Hypothalamus (tissue), 51 donors: ENCODE measurements at regions not wholly inside any gene's neighbourhood (a gene's known extent, or its start where the extent isn't known, plus 50 kb on each side); places are given as distances from the start of the nearest gene placed in this dataset.
A peak's percentile ranks its signal among the peaks of the same experiment; 100 is the strongest.

ENCODE experiments used
- DNase-seq, 51 donors: peaks; one replicate each; lab custom pipeline; 2025; lab: John Stamatoyannopoulos, UW

DNA sequence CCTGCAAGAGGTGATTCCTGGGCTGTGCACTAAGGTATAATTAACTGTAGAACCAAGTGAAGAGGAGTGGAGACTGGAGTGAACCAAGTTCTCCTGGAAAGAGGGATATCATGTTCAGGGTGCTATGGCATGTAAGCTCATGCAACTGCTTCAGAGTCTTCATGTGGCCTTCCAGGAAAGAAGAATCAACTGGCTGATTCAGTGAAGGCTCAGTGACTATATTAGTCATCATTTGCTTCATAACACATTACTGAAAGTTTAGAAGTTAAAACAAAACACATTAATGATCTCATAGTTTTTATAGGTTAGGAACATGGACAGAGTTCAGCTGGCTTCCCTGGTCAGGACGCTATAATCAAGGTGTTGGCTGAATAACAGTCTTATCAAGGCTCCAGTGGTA lies 1200.8 kb upstream of the GYPC start:
- DNase-seq: no peak

DNA sequence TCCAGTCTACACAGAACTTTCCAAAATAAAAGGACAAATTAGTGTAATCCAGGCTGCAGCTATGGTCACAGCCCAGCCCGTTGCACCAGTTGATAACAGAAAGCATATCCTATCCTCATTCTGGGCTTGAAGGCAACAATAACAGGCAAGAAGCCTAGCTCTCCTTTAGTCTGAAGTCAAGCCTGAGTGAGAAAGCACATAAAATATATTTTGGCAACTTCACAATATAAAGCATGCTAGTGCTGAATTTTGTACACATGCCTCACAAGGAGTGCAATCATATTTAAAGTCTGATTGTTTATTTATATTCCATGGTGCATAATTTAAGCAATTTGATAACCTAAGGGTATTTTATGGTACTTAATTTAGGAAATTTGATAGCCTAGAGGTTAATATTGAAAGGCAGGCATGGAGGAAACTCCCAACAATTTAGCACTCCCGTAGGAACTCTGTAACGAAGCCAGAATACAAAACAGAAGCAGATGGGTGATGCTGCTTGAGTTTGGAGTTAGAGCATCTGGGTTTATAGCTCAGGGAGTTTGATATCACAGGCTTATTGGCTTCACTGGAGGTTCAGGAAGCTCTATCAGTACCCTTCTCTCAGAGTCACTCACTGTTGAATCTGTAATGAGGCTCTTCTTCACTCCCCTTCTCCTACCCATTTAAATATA lies 1199.1 kb upstream of the GYPC start:
- no peak for DNase-seq

DNA sequence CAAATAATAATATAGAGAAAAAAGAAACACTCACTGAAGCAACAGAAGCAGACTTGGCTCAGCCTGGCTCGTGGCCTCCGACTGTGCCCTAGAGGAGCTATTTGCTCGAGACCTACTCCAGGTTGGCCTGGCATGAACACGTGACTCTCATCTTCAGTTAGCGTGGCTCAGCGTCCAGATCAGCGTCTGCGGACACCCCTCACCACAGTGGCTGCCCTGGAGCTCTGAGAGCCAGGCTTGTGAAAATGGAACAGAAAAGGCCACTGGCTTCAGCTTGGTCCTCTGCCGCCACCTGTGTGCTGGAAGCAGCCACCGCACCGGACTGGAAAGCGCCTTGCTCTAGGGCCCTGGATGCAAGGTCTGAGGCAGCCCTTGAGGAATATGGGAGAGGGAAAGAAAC lies 1184.0 kb upstream of the GYPC start:
- peak in 6 of 51 donors; percentile 1 to 30 (median 4) for DNase-seq

DNA sequence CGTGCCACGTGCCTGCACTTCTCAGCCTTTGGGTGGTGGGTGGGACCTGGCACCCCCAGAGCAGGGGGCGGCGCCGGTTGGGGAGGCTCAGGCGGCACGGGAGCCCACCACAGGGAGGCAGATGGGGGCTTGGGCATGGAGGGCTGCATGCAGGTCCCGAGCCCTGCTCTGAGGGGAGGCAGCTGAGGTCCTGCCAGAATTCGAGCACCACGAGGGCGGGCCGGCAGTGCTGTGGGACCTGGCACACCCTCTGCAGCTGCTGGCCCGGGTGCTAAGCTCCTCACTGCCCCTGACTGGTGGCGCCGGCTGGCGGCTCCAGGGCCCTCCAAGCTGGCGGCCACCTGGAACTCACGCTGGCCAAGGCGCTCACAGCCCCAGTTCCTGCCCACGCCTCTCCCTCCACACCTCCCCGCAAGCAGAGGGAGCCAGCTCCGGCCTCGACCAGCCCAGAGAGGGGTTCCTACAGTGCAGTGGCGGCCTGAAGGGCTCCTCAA lies 1176.8 kb upstream of the GYPC start:
- no peak for DNase-seq

DNA sequence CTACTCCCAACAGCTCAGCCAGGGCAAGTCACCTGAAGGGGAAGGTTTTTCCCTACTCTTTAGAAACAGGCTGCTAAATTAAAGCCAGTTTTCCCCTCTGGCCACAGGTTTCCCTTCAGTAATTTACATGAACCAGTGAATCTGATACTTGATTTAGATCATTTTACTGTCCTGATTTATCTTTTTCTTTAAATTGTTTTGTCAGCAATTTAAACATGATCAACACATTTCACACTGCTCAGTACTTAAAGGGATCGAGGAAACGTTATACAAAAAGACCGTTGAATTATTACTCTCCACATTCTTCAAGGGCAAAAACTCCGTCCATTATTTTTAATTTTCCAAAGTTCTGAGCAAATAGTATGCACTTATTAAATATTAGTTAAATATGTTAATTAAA lies 1165.7 kb upstream of the GYPC start:
- DNase-seq: no peak

DNA sequence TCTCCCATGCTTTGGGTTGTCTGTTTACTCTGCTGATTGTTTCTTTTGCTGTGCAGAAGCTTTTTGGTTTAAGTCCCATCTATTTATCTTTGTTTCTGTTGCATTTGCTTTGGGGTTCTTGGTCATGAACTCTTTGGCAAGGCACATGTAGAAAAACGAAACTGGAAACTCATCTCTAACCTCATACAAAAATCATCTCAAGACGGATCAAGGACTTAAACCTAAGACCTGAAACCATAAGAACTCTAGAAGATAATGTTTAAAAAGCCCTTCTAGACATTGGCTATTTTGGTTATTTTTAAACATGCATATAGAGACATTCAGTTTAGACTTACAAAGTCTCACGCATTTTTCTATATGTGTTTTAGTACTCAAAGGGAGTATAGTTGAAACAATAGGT lies 1164.3 kb upstream of the GYPC start:
- no peak for DNase-seq

DNA sequence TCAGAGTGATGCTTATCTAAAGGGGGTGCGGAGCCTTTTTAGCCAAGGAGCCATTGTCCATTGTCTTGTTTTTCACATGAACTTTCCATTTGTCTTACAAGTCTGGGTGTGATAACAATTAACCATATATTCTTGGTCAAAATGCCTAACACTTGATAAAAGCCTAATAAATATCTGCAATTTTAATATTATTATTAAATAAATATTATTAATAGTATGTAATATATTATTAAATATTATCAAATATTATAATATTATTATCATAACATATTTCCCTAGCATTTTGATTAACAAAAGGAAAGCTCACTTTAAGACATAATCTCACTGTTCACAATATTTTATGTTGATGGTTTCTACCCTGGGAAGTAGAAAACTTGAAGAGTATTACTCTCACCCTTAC lies 1143.6 kb upstream of the GYPC start:
- no peak for DNase-seq

DNA sequence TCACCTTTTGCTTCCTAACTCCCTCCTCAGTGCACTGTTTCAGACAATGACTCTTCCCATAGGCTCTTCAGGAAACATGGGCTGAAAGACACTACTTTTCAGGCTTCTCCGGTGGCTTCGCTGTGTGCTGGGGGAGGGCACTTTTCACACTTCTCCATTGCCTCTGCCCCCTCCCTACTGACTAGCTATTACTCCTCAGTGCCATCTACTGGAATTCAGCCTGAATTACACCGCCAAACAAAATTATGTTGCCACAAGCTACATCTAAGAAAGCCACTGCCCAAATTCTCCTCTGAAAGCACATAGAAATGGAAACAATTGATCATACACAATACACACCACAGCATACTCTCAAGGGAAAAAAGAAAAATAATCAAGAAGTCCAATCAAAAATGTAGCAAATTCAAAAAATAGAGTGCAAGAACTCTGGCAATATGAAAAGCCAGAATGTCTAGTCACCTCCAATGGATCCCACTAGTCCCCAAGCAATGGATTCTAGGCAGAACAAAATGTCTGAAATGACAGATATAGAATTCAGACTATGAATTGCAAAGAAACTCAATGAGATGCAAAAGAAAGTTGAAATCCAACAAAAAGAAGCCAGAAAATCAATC lies 1139.4 kb upstream of the GYPC start:
- DNase-seq: no peak

DNA sequence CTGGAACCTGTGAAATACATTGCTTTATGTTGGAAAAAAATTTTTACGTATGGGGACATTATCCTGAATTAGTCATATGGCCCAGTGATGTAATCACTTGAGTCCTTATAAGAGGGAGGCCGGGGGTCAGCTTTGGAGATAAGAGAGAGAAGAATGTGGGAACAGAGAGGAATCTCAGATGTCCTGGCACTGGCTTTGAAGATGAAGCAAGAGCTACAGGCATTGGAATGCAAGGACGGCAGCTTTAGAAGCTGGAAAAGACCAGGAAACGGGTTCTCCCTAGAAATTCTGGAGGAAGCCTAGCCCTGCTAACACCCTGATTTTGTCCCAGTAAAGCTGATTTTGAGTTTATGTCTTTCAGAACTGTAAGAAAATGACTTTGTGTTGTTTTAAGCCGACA lies 1129.9 kb upstream of the GYPC start:
- DNase-seq: no peak

DNA sequence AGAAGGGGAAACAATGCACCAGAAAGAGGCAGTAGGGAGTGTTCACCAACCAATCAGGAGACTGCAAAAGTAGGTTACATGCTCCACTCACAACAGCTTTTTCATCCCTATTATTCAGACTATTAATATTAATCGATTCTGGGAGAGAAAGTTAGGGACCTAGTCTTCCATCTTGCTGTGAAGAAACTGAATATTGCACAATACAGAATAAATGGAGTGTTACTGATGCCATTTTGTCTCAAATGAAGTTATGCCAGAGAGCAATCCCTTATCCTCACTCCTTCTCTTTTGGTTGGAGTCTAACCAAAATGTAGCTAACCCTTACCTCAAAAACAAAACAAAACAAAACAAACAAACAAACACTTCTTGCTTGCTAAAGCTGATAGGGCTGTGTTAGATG lies 1120.9 kb upstream of the GYPC start:
- DNase-seq: no peak

DNA sequence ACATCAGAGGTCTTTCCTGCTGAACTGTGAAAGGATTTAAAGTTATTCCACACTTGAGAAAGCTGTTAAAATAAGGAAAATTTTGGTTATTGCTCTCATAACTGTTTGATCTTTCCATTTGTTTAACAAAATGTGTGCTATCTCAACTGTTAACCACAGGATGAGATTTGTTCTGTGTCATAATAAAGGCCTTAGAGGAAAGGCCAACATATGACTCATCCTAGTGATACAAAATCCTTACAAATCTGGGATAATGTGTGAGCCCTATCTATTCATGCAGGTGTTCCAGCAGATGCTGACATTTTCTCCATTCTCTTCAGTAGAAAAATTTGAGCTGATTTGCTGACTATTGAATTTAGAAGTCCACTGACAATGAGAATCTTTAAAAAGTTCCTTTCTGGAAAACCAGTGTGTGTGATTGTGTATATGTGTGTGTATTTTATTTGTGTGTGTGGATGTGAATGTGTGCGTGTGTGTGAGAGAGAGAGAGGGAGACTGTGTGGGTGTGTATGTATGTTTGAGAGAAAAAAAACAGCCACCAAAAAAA lies 1111.9 kb upstream of the GYPC start:
- DNase-seq: no peak

DNA sequence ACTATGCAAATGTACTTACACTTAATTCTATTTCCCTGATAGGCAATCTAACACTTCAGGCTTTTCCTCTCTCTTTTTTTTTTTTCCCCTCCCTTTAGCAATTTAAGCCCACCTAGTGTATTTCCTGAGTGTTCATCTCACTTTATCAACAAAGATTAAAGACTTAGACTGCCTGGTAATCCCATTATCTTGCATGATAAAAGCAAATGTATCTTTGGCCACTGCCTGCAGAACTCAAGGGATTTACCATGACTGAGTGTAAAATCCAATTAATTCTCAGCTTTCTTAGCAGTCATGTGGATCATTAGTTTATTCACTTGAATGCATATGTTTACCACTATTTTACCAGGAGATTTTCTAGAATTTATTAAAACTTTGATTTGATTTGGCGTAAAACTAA lies 1102.2 kb upstream of the GYPC start:
- DNase-seq: no peak

DNA sequence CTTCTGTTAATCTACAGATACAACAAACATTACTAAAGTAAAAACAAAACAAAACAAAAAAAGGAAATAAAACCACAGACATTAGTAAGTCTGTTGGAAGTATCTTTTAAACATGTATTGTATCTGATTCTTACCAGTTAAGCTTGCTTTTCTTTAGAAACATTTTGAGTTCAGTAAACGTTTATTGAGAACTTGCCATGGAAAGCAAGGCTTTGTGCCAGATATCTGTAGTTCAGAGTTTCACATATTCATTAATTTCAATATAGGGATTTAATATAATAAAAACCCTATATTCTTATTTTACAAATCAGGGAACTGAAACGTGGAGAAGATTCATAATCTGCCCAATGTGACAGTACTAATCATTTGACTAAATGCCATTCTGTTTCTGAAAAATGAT lies 1101.0 kb upstream of the GYPC start:
- no peak for DNase-seq

DNA sequence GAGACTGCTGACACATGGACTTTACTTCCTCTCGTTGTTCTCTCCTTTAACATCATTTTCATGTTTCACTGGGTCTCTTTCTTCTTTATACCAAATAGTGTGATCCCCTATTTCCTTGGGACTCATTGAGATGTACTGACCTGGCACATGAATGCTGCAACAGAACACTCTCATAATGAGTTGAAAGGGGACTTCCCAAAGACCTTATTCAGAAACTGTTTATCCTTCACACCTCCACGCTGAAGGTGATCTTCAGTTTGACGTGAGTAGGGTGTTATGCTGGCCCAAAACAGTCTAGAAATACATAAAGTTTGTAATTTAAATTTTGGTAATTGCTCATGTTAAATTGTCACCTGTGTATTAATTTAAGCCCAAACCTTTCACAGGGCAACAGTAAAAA lies 1096.8 kb upstream of the GYPC start:
- DNase-seq: no peak

DNA sequence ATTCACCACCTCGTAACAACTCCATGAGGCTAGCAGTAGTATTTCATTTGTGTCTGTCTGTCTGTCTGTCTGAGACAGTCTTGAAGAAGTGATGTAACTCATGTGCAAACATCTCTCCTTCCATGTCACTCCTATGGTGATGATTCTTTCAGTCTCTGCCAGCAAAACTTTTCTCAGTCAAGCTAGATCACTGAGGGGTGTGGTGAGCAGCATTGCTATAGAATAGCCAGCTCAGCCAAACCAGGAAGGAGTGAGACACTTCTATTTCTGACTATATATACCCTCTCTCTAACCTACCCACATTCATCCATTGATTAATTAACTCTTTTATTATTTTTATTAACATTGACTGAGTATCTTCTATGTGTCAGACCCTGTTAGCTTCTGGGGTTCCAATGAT lies 1095.1 kb upstream of the GYPC start:
- DNase-seq: no peak

DNA sequence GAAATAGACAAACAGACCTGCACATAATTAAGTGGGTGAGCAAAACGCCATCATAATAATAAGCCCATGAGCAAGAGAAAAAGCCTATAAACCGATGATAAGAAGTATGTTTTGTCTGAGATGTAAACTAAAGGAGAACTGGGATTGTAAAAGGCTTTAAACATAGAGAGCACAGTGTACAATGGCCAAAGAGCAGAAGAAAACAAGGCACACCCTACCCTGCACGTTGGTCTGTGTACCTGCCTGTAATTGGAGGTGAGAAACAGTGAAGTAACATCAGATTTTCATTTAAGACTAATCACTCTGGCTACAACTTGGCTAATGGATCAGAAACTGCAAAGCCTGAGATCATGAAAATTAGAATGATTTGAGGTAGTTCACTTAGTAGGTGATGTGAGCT lies 1094.7 kb upstream of the GYPC start:
- no peak for DNase-seq

DNA sequence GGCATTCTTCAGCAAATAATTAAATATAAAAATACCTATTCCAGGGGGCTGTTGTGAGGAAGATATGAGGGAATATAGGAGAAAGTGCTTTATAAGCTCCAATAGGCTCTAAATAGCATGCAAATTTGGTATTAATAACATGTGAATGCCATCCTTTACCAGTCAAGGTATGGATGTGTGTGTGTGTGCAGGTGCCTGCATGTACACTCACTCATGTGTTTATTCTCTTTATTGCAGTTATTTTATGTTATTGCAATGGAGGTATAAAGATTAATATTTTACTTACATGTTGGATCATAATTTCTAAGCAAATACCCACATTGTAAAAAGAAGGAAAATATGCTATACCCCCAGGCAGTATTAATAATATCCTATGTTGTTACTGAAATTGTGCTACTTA lies 1093.0 kb upstream of the GYPC start:
- DNase-seq: no peak

DNA sequence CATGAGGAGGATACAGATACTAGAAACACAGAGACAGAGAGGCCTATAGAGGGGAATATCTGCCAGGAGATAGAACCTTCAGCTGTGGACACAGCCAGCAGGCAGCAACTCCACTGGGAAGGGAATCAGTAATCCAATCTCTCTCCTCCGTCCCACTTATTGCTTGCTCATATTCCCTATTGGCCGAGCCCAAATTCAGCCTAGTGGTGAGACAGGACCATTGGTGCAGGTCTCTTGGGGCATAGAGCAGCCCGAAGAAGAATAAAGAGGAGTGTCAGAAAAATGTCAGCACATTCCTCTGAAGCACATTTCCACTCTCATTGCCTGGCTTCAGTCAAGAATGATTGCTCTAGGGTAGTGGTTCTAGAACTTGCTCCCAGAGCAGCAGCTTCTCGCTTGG lies 1091.5 kb upstream of the GYPC start:
- DNase-seq: no peak

DNA sequence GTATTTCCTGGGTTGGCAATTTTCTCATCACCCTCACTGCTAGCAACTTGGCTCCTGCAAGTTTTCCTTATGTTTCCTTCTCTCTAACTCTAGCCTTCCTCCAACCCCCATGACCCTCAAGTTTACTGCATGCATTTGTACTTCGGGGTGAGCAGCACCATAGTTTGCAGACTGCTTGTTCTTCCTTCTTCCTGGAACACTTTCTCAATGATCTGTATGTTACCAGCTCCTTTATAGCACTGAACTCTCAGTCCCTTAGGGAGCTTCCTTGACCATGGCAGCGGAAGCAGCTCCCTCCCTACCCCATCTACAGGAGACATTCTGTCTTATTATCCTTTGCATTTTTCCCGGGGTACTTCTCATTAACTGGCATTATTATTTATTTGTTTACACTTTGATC lies 1089.5 kb upstream of the GYPC start:
- no peak for DNase-seq

DNA sequence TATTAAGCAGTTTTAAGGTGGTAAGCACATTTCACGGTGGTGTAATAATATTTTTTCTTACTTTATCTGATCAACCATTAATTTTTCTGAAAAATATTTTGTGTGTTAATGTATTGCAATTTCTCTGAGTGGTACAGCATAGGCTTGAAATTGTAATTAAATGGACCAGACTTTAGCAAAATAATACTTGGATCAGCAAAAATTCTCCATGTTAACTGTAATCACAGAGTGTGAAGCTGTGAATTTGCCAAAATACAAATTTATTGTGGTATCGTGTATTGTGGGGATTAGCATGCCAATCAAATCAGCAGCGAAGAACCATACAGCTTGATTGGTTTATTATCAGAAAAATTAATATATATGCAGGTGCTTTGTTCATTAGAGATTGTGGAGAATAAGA lies 1088.9 kb upstream of the GYPC start:
- DNase-seq: no peak

DNA sequence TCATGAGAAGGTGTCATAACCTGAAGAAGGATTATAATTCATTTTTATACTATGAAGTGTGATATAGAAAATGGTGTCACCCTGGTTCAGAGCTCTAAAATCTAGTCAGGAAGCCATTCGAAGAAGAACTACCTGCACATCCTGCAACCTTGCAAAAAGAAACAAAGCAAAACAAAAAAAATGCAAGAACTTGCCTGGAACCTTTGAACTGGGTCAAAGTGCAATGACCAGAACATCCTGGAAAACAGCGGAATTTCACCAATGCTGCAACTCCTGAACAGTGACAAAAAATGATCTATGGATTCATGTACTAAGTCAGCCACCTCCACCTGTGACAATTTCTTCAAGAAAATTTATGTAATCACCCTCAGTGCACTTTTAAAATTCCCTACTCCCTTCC lies 1083.3 kb upstream of the GYPC start:
- DNase-seq: no peak

DNA sequence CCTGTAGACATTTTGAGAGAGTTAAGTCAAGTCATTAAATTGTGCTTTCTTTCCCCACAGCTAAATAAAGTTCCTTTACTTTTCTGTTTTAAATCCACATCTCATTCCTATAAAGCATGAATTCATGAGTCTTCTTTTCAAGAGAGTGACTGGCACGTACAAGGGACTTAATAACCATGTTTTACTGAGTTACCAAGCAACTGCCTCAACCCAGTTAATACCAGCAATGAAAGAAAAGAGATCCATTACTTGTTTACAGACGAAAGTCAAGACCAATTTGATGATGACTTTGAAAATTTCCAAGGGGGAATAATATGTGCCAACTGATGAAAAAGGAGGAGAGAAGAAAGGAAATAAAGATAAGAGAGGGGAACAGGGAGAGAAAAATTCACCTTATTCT lies 1082.5 kb upstream of the GYPC start:
- DNase-seq: no peak

DNA sequence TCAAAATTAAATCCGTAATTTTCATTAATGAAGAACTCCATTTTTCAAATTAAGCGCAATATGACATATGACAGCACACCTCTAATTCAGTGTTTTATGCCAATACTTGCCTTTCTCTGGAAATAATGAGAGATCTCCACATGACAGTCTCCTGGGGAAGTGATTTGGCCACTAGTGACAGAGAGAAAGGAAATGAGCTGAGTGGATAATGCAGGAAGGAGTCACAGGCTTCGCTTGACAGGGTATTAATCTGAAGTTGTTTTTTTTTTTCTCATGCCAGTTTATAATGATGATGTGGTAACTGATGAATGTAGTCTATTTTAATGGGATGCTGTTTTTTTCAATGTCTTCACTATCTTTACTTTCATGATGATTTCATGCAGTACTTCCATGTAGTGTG lies 1079.4 kb upstream of the GYPC start:
- no peak for DNase-seq
